ENCODE measurements at regions not wholly inside any gene's neighbourhood (a gene's known extent, or its start where the extent isn't known, plus 50 kb on each side); places are given as distances from the start of the nearest gene placed in this dataset.
"Not testable (repeated sequence)": the region's sequence is repeated elsewhere in the genome, so short reads cannot be mapped to it uniquely, and the experiment has no call there.

GRCh38 chr17:70699408-70699807, 530.1 kb downstream of the KCNJ2 start:
- no peak for DNase-seq (ENCODE audit: low spot score)

- DNase-seq (ENCODE audit: low spot score): no peak
Measured at GRCh38 chr17:70702683-70703255, 533.4 kb downstream of the KCNJ2 start.

GRCh38 chr17:70709596-70709995, 540.3 kb downstream of the KCNJ2 start:
- no peak for DNase-seq (ENCODE audit: low spot score)

GRCh38 chr17:70713694-70714093, 544.4 kb downstream of the KCNJ2 start:
- no peak for DNase-seq (ENCODE audit: low spot score)

GRCh38 chr17:70716551-70716950, 547.2 kb downstream of the KCNJ2 start:
- no peak for DNase-seq (ENCODE audit: low spot score)

- no peak for DNase-seq (ENCODE audit: low spot score)
Measured at GRCh38 chr17:70717042-70717441, 547.7 kb downstream of the KCNJ2 start.

GRCh38 chr17:70736375-70736957, 567.1 kb downstream of the KCNJ2 start:
- no peak for DNase-seq (ENCODE audit: low spot score)

- DNase-seq (ENCODE audit: low spot score): no peak
Measured at GRCh38 chr17:70739065-70739464, 569.7 kb downstream of the KCNJ2 start.

GRCh38 chr17:70746574-70746973, 577.2 kb downstream of the KCNJ2 start:
- DNase-seq (ENCODE audit: low spot score): not testable (repeated sequence)

- DNase-seq (ENCODE audit: low spot score): no peak
Measured at GRCh38 chr17:70750983-70751382, 581.7 kb downstream of the KCNJ2 start.

GRCh38 chr17:70752461-70752860, 583.1 kb downstream of the KCNJ2 start:
- not testable (repeated sequence) for DNase-seq (ENCODE audit: low spot score)

GRCh38 chr17:70752966-70753467, 583.7 kb downstream of the KCNJ2 start:
- DNase-seq (ENCODE audit: low spot score): no peak

- no peak for DNase-seq (ENCODE audit: low spot score)
Measured at GRCh38 chr17:70763018-70763417, 593.7 kb downstream of the KCNJ2 start.

GRCh38 chr17:70767102-70767701, 597.9 kb downstream of the KCNJ2 start:
- DNase-seq (ENCODE audit: low spot score): peak; percentile 42

GRCh38 chr17:70769956-70770355, 600.6 kb downstream of the KCNJ2 start:
- no peak for DNase-seq (ENCODE audit: low spot score)

- no peak for DNase-seq (ENCODE audit: low spot score)
Measured at GRCh38 chr17:70771804-70772386, 602.6 kb downstream of the KCNJ2 start.

GRCh38 chr17:70772761-70773160, 603.4 kb downstream of the KCNJ2 start:
- DNase-seq (ENCODE audit: low spot score): no peak

GRCh38 chr17:70773258-70773657, 603.9 kb downstream of the KCNJ2 start:
- DNase-seq (ENCODE audit: low spot score): no peak

GRCh38 chr17:70774339-70775117, 605.2 kb downstream of the KCNJ2 start:
- no peak for DNase-seq (ENCODE audit: low spot score)

- peak; percentile 2 for DNase-seq (ENCODE audit: low spot score)
Measured at GRCh38 chr17:70775679-70776078, 606.3 kb downstream of the KCNJ2 start.

GRCh38 chr17:70776441-70776840, 607.1 kb downstream of the KCNJ2 start:
- no peak for DNase-seq (ENCODE audit: low spot score)

- no peak for DNase-seq (ENCODE audit: low spot score)
Measured at GRCh38 chr17:70780031-70780430, 610.7 kb downstream of the KCNJ2 start.
